ENCODE measurements at regions not wholly inside any gene's neighbourhood (a gene's known extent, or its start where the extent isn't known, plus 50 kb on each side); places are given as distances from the start of the nearest gene placed in this dataset.

DNA sequence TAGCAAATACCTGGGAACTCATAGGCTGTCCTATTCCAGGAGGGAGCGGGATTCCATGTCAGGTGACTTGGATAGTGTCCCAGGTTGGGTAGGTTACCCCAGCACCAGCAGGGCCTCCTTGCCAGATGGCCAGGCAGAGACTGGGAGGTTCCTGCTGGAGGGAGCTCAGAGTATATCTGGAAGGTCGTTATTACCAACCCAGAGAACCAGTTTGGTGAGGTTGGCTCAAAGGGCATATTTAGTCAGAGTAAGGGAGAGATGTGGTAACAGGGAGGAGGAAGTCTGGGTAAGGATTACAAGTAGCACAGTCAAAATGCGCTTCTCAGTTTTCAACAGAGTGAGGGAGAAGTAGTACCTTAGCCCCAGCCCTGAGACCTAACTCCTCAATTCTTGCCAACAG, 53.3 kb upstream of the LNX1 start:
- no peak overlapping the region for H3K9ac ChIP-seq (ENCODE audit: low read length)
- H3F3A ChIP-seq (ENCODE audit: insufficient read depth, low read length) = no peaks in the 10 kb centered on the region; the same call in 1 of the 2 replicates
- H3K9me3 ChIP-seq (replicated peaks; ENCODE audit: insufficient read depth, low read length) = no peaks in the 10 kb centered on the region
- no peak for DNase-seq
- H3K27ac ChIP-seq (ENCODE audit: low read length) = no peak overlapping the region
- H3K36me3 ChIP-seq (replicated peaks; ENCODE audit: insufficient read depth, low read length) = no peaks in the 10 kb centered on the region
- H2AFZ ChIP-seq (ENCODE audit: low read length) = no peak overlapping the region
- no peaks in the 10 kb centered on the region for H4K20me1 ChIP-seq (ENCODE audit: insufficient read depth, low read length)
- TF ChIP-seq EZH2 (optimal IDR thresholded peaks at IDR 0.05; ENCODE audit: low read depth, low read length) (no peak), EZH2phosphoT487 (IDR thresholded peaks at IDR 0.05; ENCODE audit: low read length) (no peak)
- TF ChIP-seq, protein P1, sequence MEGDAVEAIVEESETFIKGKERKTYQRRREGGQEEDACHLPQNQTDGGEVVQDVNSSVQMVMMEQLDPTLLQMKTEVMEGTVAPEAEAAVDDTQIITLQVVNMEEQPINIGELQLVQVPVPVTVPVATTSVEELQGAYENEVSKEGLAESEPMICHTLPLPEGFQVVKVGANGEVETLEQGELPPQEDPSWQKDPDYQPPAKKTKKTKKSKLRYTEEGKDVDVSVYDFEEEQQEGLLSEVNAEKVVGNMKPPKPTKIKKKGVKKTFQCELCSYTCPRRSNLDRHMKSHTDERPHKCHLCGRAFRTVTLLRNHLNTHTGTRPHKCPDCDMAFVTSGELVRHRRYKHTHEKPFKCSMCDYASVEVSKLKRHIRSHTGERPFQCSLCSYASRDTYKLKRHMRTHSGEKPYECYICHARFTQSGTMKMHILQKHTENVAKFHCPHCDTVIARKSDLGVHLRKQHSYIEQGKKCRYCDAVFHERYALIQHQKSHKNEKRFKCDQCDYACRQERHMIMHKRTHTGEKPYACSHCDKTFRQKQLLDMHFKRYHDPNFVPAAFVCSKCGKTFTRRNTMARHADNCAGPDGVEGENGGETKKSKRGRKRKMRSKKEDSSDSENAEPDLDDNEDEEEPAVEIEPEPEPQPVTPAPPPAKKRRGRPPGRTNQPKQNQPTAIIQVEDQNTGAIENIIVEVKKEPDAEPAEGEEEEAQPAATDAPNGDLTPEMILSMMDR (IDR thresholded peaks at IDR 0.05; ENCODE audit: low read length) = no peak
- H3K9me2 ChIP-seq (replicated peaks; ENCODE audit: insufficient read depth, low read length) = no peaks in the 10 kb centered on the region
- no peak overlapping the region for H3K4me3 ChIP-seq (ENCODE audit: low read length)
- H3K79me2 ChIP-seq (ENCODE audit: low read length) = no peaks in the 10 kb centered on the region
- no peak overlapping the region for H3K4me2 ChIP-seq (ENCODE audit: low read depth, low read length)
- H3K27me3 ChIP-seq (replicated peaks; ENCODE audit: insufficient read depth, low read length) = no peaks in the 10 kb centered on the region
- H3K4me1 ChIP-seq (ENCODE audit: low read length) = peaks cover 5% of the 10 kb centered on the region
